Motor neuron (in vitro differentiated cells): ENCODE measurements at regions not wholly inside any gene's neighbourhood (a gene's known extent, or its start where the extent isn't known, plus 50 kb on each side); places are given as distances from the start of the nearest gene placed in this dataset.
A peak's percentile ranks its signal among the peaks of the same experiment; 100 is the strongest.

ENCODE experiments used
- ATAC-seq, 8 experiments: fragments of 200-7000 bp; cut with Tn5 transposase; replicated peaks in 6 of 8; 2 replicates each; pipeline ENCODE4 v1.8.0; 2021; ENCODE audit warnings: mild to moderate bottlenecking in 8 of 8, moderate library complexity in 8 of 8
- H3K27ac ChIP-seq, 2 donors: fragments of 250-450 bp; sonication (Bioruptor Pico); 2 replicates each; pipeline ENCODE4 v1.9.0; 2021; ENCODE audit warnings: antibody characterized with exemption in 2 of 2, mild to moderate bottlenecking in 2 of 2, moderate library complexity in 1 of 2
- H3K4me1 ChIP-seq, 2 donors: fragments of 250-450 bp; sonication (Bioruptor Pico); replicated peaks in 1 of 2; 2 replicates each; pipeline ENCODE4 v1.6.1; 2021; ENCODE audit warnings: antibody characterized with exemption in 2 of 2, mild to moderate bottlenecking in 2 of 2, moderate library complexity in 1 of 2
- H3K4me3 ChIP-seq, 5 donors: fragments of 250-450 bp; sonication (Bioruptor Pico); 2 replicates each; pipeline ENCODE4 v1.9.0; 2021; ENCODE audit warnings: antibody characterized with exemption in 5 of 5, mild to moderate bottlenecking in 5 of 5, moderate library complexity in 4 of 5
- WGBS, 10 experiments: fragments of 450-650 bp; shearing (Covaris generic); methylation state at CpG; one replicate each; pipeline ENCODE4 v1.0.0; 2022; 5-methylcytosine and 5-hydroxymethylcytosine counted together
- in situ Hi-C, 9 experiments: fragments of 400-800 bp; cut with MboI; loops; one replicate each; pipeline ENCODE4 v1.15.0; 2021; ENCODE audit warnings: low sequenced_read_pairs in 9 of 9, low pct_unique_long_range_greater_than_20kb in 2 of 9; ENCODE audit not compliant: unreplicated experiment in 9 of 9

GRCh38 chr2:212777020-212777491 is 238.5 kb upstream of the ERBB4 start:
- Histone ChIP-seq H3K4me3 (no peak overlapping the region), H3K27ac (no peak overlapping the region), H3K4me1 (peaks cover 0 to 3% of the 10 kb centered on the region in 2 donors)
- WGBS, 10 experiments, result 0 to 51% (median 19%) methylated on average over 1 to 3 of the region's 3 CpGs; no CpG with 5 or more reads in 1 of the 10 experiments
- peak in 6 of 8 experiments; percentile 22 to 71 (median 37) for ATAC-seq
- in situ Hi-C loops, result no loop called here

GRCh38 chr2:212773808-212774339 is 235.3 kb upstream of the ERBB4 start:
- Histone ChIP-seq H3K4me3 (no peak overlapping the region), H3K4me1 (peaks cover 0 to 3% of the 10 kb centered on the region in 2 donors), H3K27ac (no peak overlapping the region)
- WGBS, 10 experiments, result 86 to 100% (median 100%) methylated on average over 1 of the region's 1 CpG; no CpG with 5 or more reads in 3 of the 10 experiments
- no peak for ATAC-seq
- in situ Hi-C loops, result no loop called here

- no peaks in the 10 kb centered on the region for H3K4me1 ChIP-seq
- no peak overlapping the region for H3K27ac ChIP-seq
- H3K4me3 ChIP-seq, result no peak overlapping the region
- 21 to 100% (median 82%) methylated on average over 1 to 3 of the region's 3 CpGs for WGBS, 10 experiments
- in situ Hi-C loops, result no loop called here
- ATAC-seq, result no peak
Observed at GRCh38 chr2:212770240-212770639, 231.6 kb upstream of the ERBB4 start.

GRCh38 chr2:212766921-212767320 is 228.3 kb upstream of the ERBB4 start:
- WGBS, 10 experiments, result 3 to 96% (median 77%) methylated on average over 2 to 4 of the region's 4 CpGs; no CpG with 5 or more reads in 1 of the 10 experiments
- in situ Hi-C loops, result no loop called here

GRCh38 chr2:212752730-212753351 is 214.2 kb upstream of the ERBB4 start:
- in situ Hi-C loops, result no loop called here
- ATAC-seq, result peak in 3 of 8 experiments; percentile 45 to 55 (median 51)
- Histone ChIP-seq H3K4me1 (no peaks in the 10 kb centered on the region), H3K4me3 (no peak overlapping the region), H3K27ac (no peak overlapping the region)
- WGBS, 10 experiments, result 0 to 57% (median 36%) methylated on average over 1 to 2 of the region's 2 CpGs; no CpG with 5 or more reads in 3 of the 10 experiments

More at GRCh38 chr2:212766921-212767320, 228.3 kb upstream of the ERBB4 start:
- no peak overlapping the region for H3K4me3 ChIP-seq
- no peaks in the 10 kb centered on the region for H3K4me1 ChIP-seq
- peak in 1 of 8 experiments; percentile 96 for ATAC-seq
- no peak overlapping the region for H3K27ac ChIP-seq

GRCh38 chr2:212745359-212745758 is 206.8 kb upstream of the ERBB4 start:
- Histone ChIP-seq H3K4me1 (no peaks in the 10 kb centered on the region), H3K27ac (no peak overlapping the region), H3K4me3 (no peak overlapping the region)
- in situ Hi-C loops, result no loop called here
- ATAC-seq, result no peak

- Histone ChIP-seq H3K4me1 (no peaks in the 10 kb centered on the region), H3K4me3 (no peak overlapping the region), H3K27ac (no peak overlapping the region)
- peak in 2 of 8 experiments; percentile 55 to 65 for ATAC-seq
- in situ Hi-C loops, result no loop called here
- 26 to 94% (median 76%) methylated on average over 2 to 4 of the region's 4 CpGs for WGBS, 10 experiments
Observed at GRCh38 chr2:212737392-212738172, 199.0 kb upstream of the ERBB4 start.

- 60 to 100% (median 86%) methylated on average over 1 of the region's 1 CpG; no CpG with 5 or more reads in 5 of the 10 experiments for WGBS, 10 experiments
- in situ Hi-C loops, result no loop called here
Observed at GRCh38 chr2:212736385-212736726, 197.8 kb upstream of the ERBB4 start.

GRCh38 chr2:212733273-212733672 is 194.7 kb upstream of the ERBB4 start:
- in situ Hi-C loops, result no loop called here
- H3K4me1 ChIP-seq, result no peaks in the 10 kb centered on the region
- no peak for ATAC-seq
- no peak overlapping the region for H3K4me3 ChIP-seq
- no peak overlapping the region for H3K27ac ChIP-seq
- 46 to 96% (median 79%) methylated on average over 1 to 4 of the region's 4 CpGs; no CpG with 5 or more reads in 2 of the 10 experiments for WGBS, 10 experiments

More at GRCh38 chr2:212736385-212736726, 197.8 kb upstream of the ERBB4 start:
- ATAC-seq, result no peak
- Histone ChIP-seq H3K4me1 (no peaks in the 10 kb centered on the region), H3K27ac (no peak overlapping the region), H3K4me3 (no peak overlapping the region)

- in situ Hi-C loops, result no loop called here
- Histone ChIP-seq H3K4me3 (no peak overlapping the region), H3K27ac (no peak overlapping the region), H3K4me1 (no peaks in the 10 kb centered on the region)
- ATAC-seq, result no peak
- WGBS, 10 experiments, result 0 to 100% (median 86%) methylated on average over 1 to 3 of the region's 3 CpGs
Observed at GRCh38 chr2:212732860-212733259, 194.3 kb upstream of the ERBB4 start.

- Histone ChIP-seq H3K4me3 (no peak overlapping the region), H3K4me1 (no peaks in the 10 kb centered on the region), H3K27ac (no peak overlapping the region)
- no peak for ATAC-seq
- in situ Hi-C loops, result no loop called here
- WGBS, 10 experiments, result 0 to 100% (median 90%) methylated on average over 1 to 2 of the region's 2 CpGs; no CpG with 5 or more reads in 2 of the 10 experiments
Observed at GRCh38 chr2:212730994-212731393, 192.4 kb upstream of the ERBB4 start.

GRCh38 chr2:212728717-212729116 is 190.1 kb upstream of the ERBB4 start:
- no peak overlapping the region for H3K27ac ChIP-seq
- in situ Hi-C loops, result no loop called here
- no peak overlapping the region for H3K4me3 ChIP-seq
- no peak for ATAC-seq
- no peaks in the 10 kb centered on the region for H3K4me1 ChIP-seq
- 0 to 100% (median 69%) methylated on average over 1 of the region's 1 CpG for WGBS, 10 experiments

GRCh38 chr2:212727751-212728150 is 189.1 kb upstream of the ERBB4 start:
- ATAC-seq, result no peak
- WGBS, 10 experiments, result 47 to 100% (median 85%) methylated on average over 1 to 3 of the region's 3 CpGs; no CpG with 5 or more reads in 2 of the 10 experiments
- in situ Hi-C loops, result no loop called here
- Histone ChIP-seq H3K4me3 (no peak overlapping the region), H3K27ac (no peak overlapping the region), H3K4me1 (no peaks in the 10 kb centered on the region)
